DMS53 treated with DMSO at 0.1 percent for 48 hours (cell line): ENCODE measurements at regions not wholly inside any gene's neighbourhood (a gene's known extent, or its start where the extent isn't known, plus 50 kb on each side); places are given as distances from the start of the nearest gene placed in this dataset.
A peak's percentile ranks its signal among the peaks of the same experiment; 100 is the strongest.

Source experiments
- DNase-seq: peaks from one replicate; lab custom pipeline; 2025; ENCODE audit not compliant: unreplicated experiment; lab: John Stamatoyannopoulos, UW

- no peak for DNase-seq
These were observed 49.9 kb downstream of the RIN2 start for GRCh38 chr20:19807946-19808330.

- no peak for DNase-seq
These were observed 50.4 kb downstream of the RIN2 start for GRCh38 chr20:19808498-19808897.

- no peak for DNase-seq
These were observed 51.4 kb downstream of the RIN2 start for GRCh38 chr20:19809505-19809904.

GRCh38 chr20:19811231-19811630, 53.2 kb downstream of the RIN2 start:
- DNase-seq: no peak

- no peak for DNase-seq
These were observed 54.0 kb downstream of the RIN2 start for GRCh38 chr20:19812056-19812455.

- DNase-seq: no peak
These were observed 54.6 kb downstream of the RIN2 start for GRCh38 chr20:19812696-19813095.

GRCh38 chr20:19813846-19814640, 56.0 kb downstream of the RIN2 start:
- DNase-seq: no peak

- no peak for DNase-seq
These were observed 57.5 kb downstream of the RIN2 start for GRCh38 chr20:19815553-19815991.

GRCh38 chr20:19816386-19816785, 58.3 kb downstream of the RIN2 start:
- no peak for DNase-seq

- DNase-seq: no peak
These were observed 59.0 kb downstream of the RIN2 start for GRCh38 chr20:19817017-19817416.

- no peak for DNase-seq
These were observed 61.1 kb downstream of the RIN2 start for GRCh38 chr20:19819149-19819548.

- no peak for DNase-seq
These were observed 62.6 kb downstream of the RIN2 start for GRCh38 chr20:19820555-19821211.

- DNase-seq: no peak
These were observed 63.5 kb downstream of the RIN2 start for GRCh38 chr20:19821606-19822005.

GRCh38 chr20:19823216-19823615, 65.2 kb downstream of the RIN2 start:
- DNase-seq: no peak

GRCh38 chr20:19823971-19824370, 65.9 kb downstream of the RIN2 start:
- no peak for DNase-seq

GRCh38 chr20:19824861-19825260, 66.8 kb downstream of the RIN2 start:
- no peak for DNase-seq

- no peak for DNase-seq
These were observed 68.3 kb downstream of the RIN2 start for GRCh38 chr20:19826179-19826914.

- no peak for DNase-seq
These were observed 69.8 kb downstream of the RIN2 start for GRCh38 chr20:19827818-19828217.

- peak; percentile 53 for DNase-seq
These were observed 70.2 kb downstream of the RIN2 start for GRCh38 chr20:19828232-19828631.

GRCh38 chr20:19830211-19830785, 72.2 kb downstream of the RIN2 start:
- no peak for DNase-seq

- no peak for DNase-seq
These were observed 74.8 kb downstream of the RIN2 start for GRCh38 chr20:19832875-19833274.

GRCh38 chr20:19833395-19833794, 75.3 kb downstream of the RIN2 start:
- DNase-seq: no peak
